ENCODE measurements at regions not wholly inside any gene's neighbourhood (a gene's known extent, or its start where the extent isn't known, plus 50 kb on each side); places are given as distances from the start of the nearest gene placed in this dataset.

- H3K23ac ChIP-seq (ENCODE audit: low read length in 2 of 2) = no peak overlapping the region
- no peak overlapping the region for H3K4me3 ChIP-seq (ENCODE audit: insufficient read depth in 1 of 2, low read depth in 1 of 2, low read length in 2 of 2)
- no peak overlapping the region for H2AFZ ChIP-seq (ENCODE audit: low read depth, low read length)
- no peaks in the 10 kb centered on the region for H3K79me1 ChIP-seq (replicated peaks; ENCODE audit: low read length, poor library complexity, severe bottlenecking)
- no peaks in the 10 kb centered on the region for H3K36me3 ChIP-seq (ENCODE audit: control insufficient read depth in 1 of 2, insufficient read depth in 2 of 2, low read depth in 1 of 2, low read length in 2 of 2)
- WGBS = 61% methylated on average over 5 of the region's 5 CpGs
- no peak overlapping the region for H2BK120ac ChIP-seq (ENCODE audit: low read depth, low read length)
- H4K8ac ChIP-seq (ENCODE audit: low read length) = no peak overlapping the region
- H3K9me3 ChIP-seq (ENCODE audit: control insufficient read depth, low read length) = peaks cover 2% of the 10 kb centered on the region
- no peak overlapping the region for H3K27ac ChIP-seq (ENCODE audit: low read length, poor library complexity, severe bottlenecking)
- no peaks in the 10 kb centered on the region for H3K27me3 ChIP-seq (ENCODE audit: control insufficient read depth in 1 of 2, insufficient read depth in 1 of 2, low read length in 2 of 2)
- no peak overlapping the region for H2AK5ac ChIP-seq (ENCODE audit: low read length, severe bottlenecking)
- H3K9ac ChIP-seq (ENCODE audit: low read length) = no peak overlapping the region
- no peak overlapping the region for H2BK12ac ChIP-seq (ENCODE audit: low read length in 2 of 2)
- DNase-seq = no peak
- no peak overlapping the region for H2BK15ac ChIP-seq (ENCODE audit: low read depth, poor library complexity, severe bottlenecking)
- H3K4ac ChIP-seq (ENCODE audit: low read depth in 1 of 2, low read length in 2 of 2) = no peak overlapping the region
- no peaks in the 10 kb centered on the region for H3K4me1 ChIP-seq (ENCODE audit: control insufficient read depth, insufficient read depth, low read depth, low read length)
- no peak overlapping the region for H3K14ac ChIP-seq (ENCODE audit: low read length in 2 of 2)
- no peak overlapping the region for H3K18ac ChIP-seq (ENCODE audit: low read depth in 1 of 2, low read length in 2 of 2)
- no peak overlapping the region for H3K4me2 ChIP-seq (ENCODE audit: low read length, poor library complexity, severe bottlenecking)
- H2BK5ac ChIP-seq (ENCODE audit: low read depth, low read length, poor library complexity, severe bottlenecking) = no peak overlapping the region
- no peak overlapping the region for H4K91ac ChIP-seq (ENCODE audit: low read length)
Measured at GRCh38 chr3:54004335-54004734, 112.7 kb upstream of the SELENOK start.

GRCh38 chr3:54003136-54003535, 111.5 kb upstream of the SELENOK start:
- no peaks in the 10 kb centered on the region for H3K79me1 ChIP-seq (replicated peaks; ENCODE audit: low read length, poor library complexity, severe bottlenecking)
- no peak overlapping the region for H2BK120ac ChIP-seq (ENCODE audit: low read depth, low read length)
- H4K8ac ChIP-seq (ENCODE audit: low read length) = no peak overlapping the region
- no peak overlapping the region for H4K91ac ChIP-seq (ENCODE audit: low read length)
- H3K9me3 ChIP-seq (ENCODE audit: control insufficient read depth, low read length) = peaks cover 2% of the 10 kb centered on the region
- H2BK15ac ChIP-seq (ENCODE audit: low read depth, poor library complexity, severe bottlenecking) = no peak overlapping the region
- no peak overlapping the region for H2BK12ac ChIP-seq (ENCODE audit: low read length in 2 of 2)
- no peak overlapping the region for H3K27ac ChIP-seq (ENCODE audit: low read length, poor library complexity, severe bottlenecking)
- H3K4me1 ChIP-seq (ENCODE audit: control insufficient read depth, insufficient read depth, low read depth, low read length) = no peaks in the 10 kb centered on the region
- no peak overlapping the region for H3K4me3 ChIP-seq (ENCODE audit: insufficient read depth in 1 of 2, low read depth in 1 of 2, low read length in 2 of 2)
- H3K36me3 ChIP-seq (ENCODE audit: control insufficient read depth in 1 of 2, insufficient read depth in 2 of 2, low read depth in 1 of 2, low read length in 2 of 2) = no peaks in the 10 kb centered on the region
- no peak overlapping the region for H2AK5ac ChIP-seq (ENCODE audit: low read length, severe bottlenecking)
- WGBS = 81% methylated on average over 9 of the region's 9 CpGs
- H3K4ac ChIP-seq (ENCODE audit: low read depth in 1 of 2, low read length in 2 of 2) = no peak overlapping the region
- H3K18ac ChIP-seq (ENCODE audit: low read depth in 1 of 2, low read length in 2 of 2) = no peak overlapping the region
- no peak overlapping the region for H3K14ac ChIP-seq (ENCODE audit: low read length in 2 of 2)
- no peak overlapping the region for H2BK5ac ChIP-seq (ENCODE audit: low read depth, low read length, poor library complexity, severe bottlenecking)
- no peak overlapping the region for H3K23ac ChIP-seq (ENCODE audit: low read length in 2 of 2)
- no peak overlapping the region for H3K9ac ChIP-seq (ENCODE audit: low read length)
- H2AFZ ChIP-seq (ENCODE audit: low read depth, low read length) = no peak overlapping the region
- no peak overlapping the region for H3K4me2 ChIP-seq (ENCODE audit: low read length, poor library complexity, severe bottlenecking)
- H3K27me3 ChIP-seq (ENCODE audit: control insufficient read depth in 1 of 2, insufficient read depth in 1 of 2, low read length in 2 of 2) = no peaks in the 10 kb centered on the region
- no peak for DNase-seq

- H2BK5ac ChIP-seq (ENCODE audit: low read depth, low read length, poor library complexity, severe bottlenecking) = no peak overlapping the region
- WGBS = 73% methylated on average over 1 of the region's 3 CpGs
- no peak overlapping the region for H4K91ac ChIP-seq (ENCODE audit: low read length)
- H3K36me3 ChIP-seq (ENCODE audit: control insufficient read depth in 1 of 2, insufficient read depth in 2 of 2, low read depth in 1 of 2, low read length in 2 of 2) = no peaks in the 10 kb centered on the region
- no peaks in the 10 kb centered on the region for H3K9me3 ChIP-seq (ENCODE audit: control insufficient read depth, low read length)
- H2BK12ac ChIP-seq (ENCODE audit: low read length in 2 of 2) = no peak overlapping the region
- no peak for DNase-seq
- no peak overlapping the region for H3K4ac ChIP-seq (ENCODE audit: low read depth in 1 of 2, low read length in 2 of 2)
- no peaks in the 10 kb centered on the region for H3K79me1 ChIP-seq (replicated peaks; ENCODE audit: low read length, poor library complexity, severe bottlenecking)
- H3K27me3 ChIP-seq (ENCODE audit: control insufficient read depth in 1 of 2, insufficient read depth in 1 of 2, low read length in 2 of 2) = no peaks in the 10 kb centered on the region
- H3K9ac ChIP-seq (ENCODE audit: low read length) = no peak overlapping the region
- no peak overlapping the region for H2BK15ac ChIP-seq (ENCODE audit: low read depth, poor library complexity, severe bottlenecking)
- no peak overlapping the region for H2BK120ac ChIP-seq (ENCODE audit: low read depth, low read length)
- H3K4me2 ChIP-seq (ENCODE audit: low read length, poor library complexity, severe bottlenecking) = no peak overlapping the region
- H3K27ac ChIP-seq (ENCODE audit: low read length, poor library complexity, severe bottlenecking) = no peak overlapping the region
- H4K8ac ChIP-seq (ENCODE audit: low read length) = no peak overlapping the region
- no peak overlapping the region for H2AK5ac ChIP-seq (ENCODE audit: low read length, severe bottlenecking)
- H3K4me1 ChIP-seq (ENCODE audit: control insufficient read depth, insufficient read depth, low read depth, low read length) = no peaks in the 10 kb centered on the region
- H3K14ac ChIP-seq (ENCODE audit: low read length in 2 of 2) = no peak overlapping the region
- H3K4me3 ChIP-seq (ENCODE audit: insufficient read depth in 1 of 2, low read depth in 1 of 2, low read length in 2 of 2) = no peak overlapping the region
- H2AFZ ChIP-seq (ENCODE audit: low read depth, low read length) = no peak overlapping the region
- no peak overlapping the region for H3K23ac ChIP-seq (ENCODE audit: low read length in 2 of 2)
- no peak overlapping the region for H3K18ac ChIP-seq (ENCODE audit: low read depth in 1 of 2, low read length in 2 of 2)
Measured at GRCh38 chr3:53999725-54000124, 108.1 kb upstream of the SELENOK start.

GRCh38 chr3:53998980-53999379, 107.3 kb upstream of the SELENOK start:
- Histone ChIP-seq H2BK15ac (ENCODE audit: low read depth, poor library complexity, severe bottlenecking) (no peak overlapping the region), H3K36me3 (ENCODE audit: control insufficient read depth in 1 of 2, insufficient read depth in 2 of 2, low read depth in 1 of 2, low read length in 2 of 2) (no peaks in the 10 kb centered on the region), H2BK5ac (ENCODE audit: low read depth, low read length, poor library complexity, severe bottlenecking) (no peak overlapping the region)

More at GRCh38 chr3:53998980-53999379, 107.3 kb upstream of the SELENOK start:
- Histone ChIP-seq H3K14ac (ENCODE audit: low read length in 2 of 2) (no peak overlapping the region), H3K79me1 (replicated peaks; ENCODE audit: low read length, poor library complexity, severe bottlenecking) (no peaks in the 10 kb centered on the region), H2BK120ac (ENCODE audit: low read depth, low read length) (no peak overlapping the region), H3K9ac (ENCODE audit: low read length) (no peak overlapping the region), H4K8ac (ENCODE audit: low read length) (no peak overlapping the region), H3K23ac (ENCODE audit: low read length in 2 of 2) (no peak overlapping the region), H3K4ac (ENCODE audit: low read depth in 1 of 2, low read length in 2 of 2) (no peak overlapping the region), H3K9me3 (ENCODE audit: control insufficient read depth, low read length) (no peaks in the 10 kb centered on the region), H3K27me3 (ENCODE audit: control insufficient read depth in 1 of 2, insufficient read depth in 1 of 2, low read length in 2 of 2) (no peaks in the 10 kb centered on the region), H4K91ac (ENCODE audit: low read length) (no peak overlapping the region), H2AFZ (ENCODE audit: low read depth, low read length) (no peak overlapping the region), H3K4me2 (ENCODE audit: low read length, poor library complexity, severe bottlenecking) (no peak overlapping the region), H3K4me3 (ENCODE audit: insufficient read depth in 1 of 2, low read depth in 1 of 2, low read length in 2 of 2) (no peak overlapping the region), H2BK12ac (ENCODE audit: low read length in 2 of 2) (no peak overlapping the region), H3K18ac (ENCODE audit: low read depth in 1 of 2, low read length in 2 of 2) (no peak overlapping the region), H3K4me1 (ENCODE audit: control insufficient read depth, insufficient read depth, low read depth, low read length) (no peaks in the 10 kb centered on the region), H3K27ac (ENCODE audit: low read length, poor library complexity, severe bottlenecking) (no peak overlapping the region), H2AK5ac (ENCODE audit: low read length, severe bottlenecking) (no peak overlapping the region)
- no peak for DNase-seq
- WGBS = 64% methylated on average over 2 of the region's 2 CpGs
